Stimulated activated effector memory CD8-positive, alpha-beta T cell treated with anti-CD3 and anti-CD28 coated beads, Interleukin-12 subunit alpha, Interleukin-12 subunit beta, amount 100 ng/mL, for 72 hours (primary cell): ENCODE measurements at regions not wholly inside any gene's neighbourhood (a gene's known extent, or its start where the extent isn't known, plus 50 kb on each side); places are given as distances from the start of the nearest gene placed in this dataset.
"Not testable (repeated sequence)": the region's sequence is repeated elsewhere in the genome, so short reads cannot be mapped to it uniquely, and the experiment has no call there.

ENCODE experiments used
- ATAC-seq: fragments of 150-1000 bp; cut with Tn5 transposase; 2 replicates; pipeline ENCODE4 v1.10.0; 2021
- DNase-seq, 2 donors: peaks; one replicate each; pipeline ENCODE4 v3.0.0; 2021 to 2022; ENCODE audit warnings: low spot score in 2 of 2
- H3K27ac Mint-ChIP-seq: one replicate; pipeline ENCODE4 v1.8.0; 2022; ENCODE audit warnings: mild to moderate bottlenecking, mixed read lengths
- H3K36me3 Mint-ChIP-seq: one replicate; pipeline ENCODE4 v1.8.0; 2022; ENCODE audit warnings: mild to moderate bottlenecking, mixed read lengths
- H3K4me1 Mint-ChIP-seq: one replicate; pipeline ENCODE4 v1.8.0; 2022; ENCODE audit warnings: mixed read lengths
- H3K4me3 Mint-ChIP-seq: one replicate; pipeline ENCODE4 v1.8.0; 2022; ENCODE audit warnings: mild to moderate bottlenecking, mixed read lengths
- H3K9me3 Mint-ChIP-seq: one replicate; pipeline ENCODE4 v1.8.0; 2022; ENCODE audit warnings: mixed read lengths

- DNase-seq, result no peak
Observed at GRCh38 chr18:57941841-57942489, 102.1 kb upstream of the NEDD4L start.

GRCh38 chr18:57940166-57940660, 103.8 kb upstream of the NEDD4L start:
- DNase-seq, result no peak
- no peak overlapping the region for H3K4me3 Mint-ChIP-seq
- no peaks in the 10 kb centered on the region for H3K4me1 Mint-ChIP-seq
- H3K36me3 Mint-ChIP-seq, result no peaks in the 10 kb centered on the region
- H3K9me3 Mint-ChIP-seq, result no peaks in the 10 kb centered on the region
- ATAC-seq, result no peak
- H3K27ac Mint-ChIP-seq, result no peak overlapping the region

More at GRCh38 chr18:57941841-57942489, 102.1 kb upstream of the NEDD4L start:
- no peaks in the 10 kb centered on the region for H3K9me3 Mint-ChIP-seq
- H3K4me3 Mint-ChIP-seq, result no peak overlapping the region
- H3K27ac Mint-ChIP-seq, result no peak overlapping the region
- H3K4me1 Mint-ChIP-seq, result no peaks in the 10 kb centered on the region
- H3K36me3 Mint-ChIP-seq, result no peaks in the 10 kb centered on the region
- ATAC-seq, result no peak

GRCh38 chr18:57934375-57934774, 109.7 kb upstream of the NEDD4L start:
- H3K4me1 Mint-ChIP-seq, H3K9me3 Mint-ChIP-seq, H3K4me3 Mint-ChIP-seq, H3K36me3 Mint-ChIP-seq, ATAC-seq, DNase-seq, H3K27ac Mint-ChIP-seq: not testable (repeated sequence)

- no peak for ATAC-seq
Observed at GRCh38 chr18:57931038-57931437, 113.0 kb upstream of the NEDD4L start.

GRCh38 chr18:57930476-57930875, 113.5 kb upstream of the NEDD4L start:
- Mint-ChIP-seq H3K36me3 (no peaks in the 10 kb centered on the region), H3K4me3 (no peak overlapping the region)

More at GRCh38 chr18:57931038-57931437, 113.0 kb upstream of the NEDD4L start:
- no peaks in the 10 kb centered on the region for H3K36me3 Mint-ChIP-seq
- H3K9me3 Mint-ChIP-seq, result peaks cover 3% of the 10 kb centered on the region
- H3K4me1 Mint-ChIP-seq, result peaks cover 4% of the 10 kb centered on the region
- H3K27ac Mint-ChIP-seq, result no peak overlapping the region
- no peak overlapping the region for H3K4me3 Mint-ChIP-seq
- no peak for DNase-seq

GRCh38 chr18:57929922-57930321, 114.1 kb upstream of the NEDD4L start:
- no peak for DNase-seq
- H3K36me3 Mint-ChIP-seq, result no peaks in the 10 kb centered on the region
- H3K9me3 Mint-ChIP-seq, result peaks cover 3% of the 10 kb centered on the region
- no peak for ATAC-seq
- H3K4me1 Mint-ChIP-seq, result peaks cover 4% of the 10 kb centered on the region
- H3K4me3 Mint-ChIP-seq, result no peak overlapping the region
- no peak overlapping the region for H3K27ac Mint-ChIP-seq

More at GRCh38 chr18:57930476-57930875, 113.5 kb upstream of the NEDD4L start:
- peaks cover 4% of the 10 kb centered on the region for H3K4me1 Mint-ChIP-seq
- no peak for DNase-seq
- peaks cover 3% of the 10 kb centered on the region for H3K9me3 Mint-ChIP-seq
- no peak overlapping the region for H3K27ac Mint-ChIP-seq
- no peak for ATAC-seq

- Mint-ChIP-seq H3K9me3 (no peaks in the 10 kb centered on the region), H3K4me3 (no peak overlapping the region), H3K4me1 (peaks cover 4% of the 10 kb centered on the region), H3K36me3 (no peaks in the 10 kb centered on the region), H3K27ac (no peak overlapping the region)
- ATAC-seq (no peak), DNase-seq (no peak)
Observed at GRCh38 chr18:57928466-57928865, 115.6 kb upstream of the NEDD4L start.

- Mint-ChIP-seq H3K4me3 (no peak overlapping the region), H3K4me1 (peaks cover 4% of the 10 kb centered on the region), H3K36me3 (no peaks in the 10 kb centered on the region), H3K9me3 (no peaks in the 10 kb centered on the region), H3K27ac (no peak overlapping the region)
- ATAC-seq, result no peak
- no peak for DNase-seq
Observed at GRCh38 chr18:57927511-57927910, 116.5 kb upstream of the NEDD4L start.

- H3K36me3 Mint-ChIP-seq, result no peaks in the 10 kb centered on the region
- no peak for ATAC-seq
- H3K9me3 Mint-ChIP-seq, result no peaks in the 10 kb centered on the region
- H3K4me3 Mint-ChIP-seq, result no peak overlapping the region
- H3K27ac Mint-ChIP-seq, result no peak overlapping the region
- H3K4me1 Mint-ChIP-seq, result no peaks in the 10 kb centered on the region
- no peak for DNase-seq
Observed at GRCh38 chr18:57925706-57926105, 118.3 kb upstream of the NEDD4L start.

- Mint-ChIP-seq H3K4me3 (no peak overlapping the region), H3K36me3 (no peaks in the 10 kb centered on the region), H3K4me1 (no peaks in the 10 kb centered on the region), H3K27ac (no peak overlapping the region), H3K9me3 (no peaks in the 10 kb centered on the region)
- no peak for DNase-seq
- ATAC-seq, result no peak
Observed at GRCh38 chr18:57923611-57924010, 120.4 kb upstream of the NEDD4L start.

- Mint-ChIP-seq H3K36me3 (no peaks in the 10 kb centered on the region), H3K4me1 (no peaks in the 10 kb centered on the region), H3K4me3 (no peak overlapping the region), H3K9me3 (no peaks in the 10 kb centered on the region), H3K27ac (no peak overlapping the region)
- no peak for ATAC-seq
- no peak for DNase-seq
Observed at GRCh38 chr18:57922885-57923284, 119.8 kb upstream of the ATP8B1 start.

GRCh38 chr18:57921708-57922107, 118.6 kb upstream of the ATP8B1 start:
- no peak for DNase-seq
- ATAC-seq, result peak; percentile 62
- Mint-ChIP-seq H3K4me1 (no peaks in the 10 kb centered on the region), H3K4me3 (no peak overlapping the region), H3K36me3 (no peaks in the 10 kb centered on the region), H3K9me3 (no peaks in the 10 kb centered on the region), H3K27ac (no peak overlapping the region)

- H3K27ac Mint-ChIP-seq, result no peak overlapping the region
- H3K36me3 Mint-ChIP-seq, result no peaks in the 10 kb centered on the region
- H3K4me3 Mint-ChIP-seq, result no peak overlapping the region
- H3K4me1 Mint-ChIP-seq, result peaks cover 9% of the 10 kb centered on the region
- ATAC-seq (no peak), DNase-seq (no peak)
- H3K9me3 Mint-ChIP-seq, result no peaks in the 10 kb centered on the region
Observed at GRCh38 chr18:57920036-57920435, 116.9 kb upstream of the ATP8B1 start.

GRCh38 chr18:57918601-57919000, 115.5 kb upstream of the ATP8B1 start:
- Mint-ChIP-seq H3K36me3 (no peaks in the 10 kb centered on the region), H3K4me3 (no peak overlapping the region), H3K4me1 (peaks cover 9% of the 10 kb centered on the region), H3K27ac (no peak overlapping the region), H3K9me3 (no peaks in the 10 kb centered on the region)
- ATAC-seq (no peak), DNase-seq (no peak)

- Mint-ChIP-seq H3K4me3 (no peak overlapping the region), H3K36me3 (no peaks in the 10 kb centered on the region), H3K9me3 (no peaks in the 10 kb centered on the region), H3K4me1 (peaks cover 9% of the 10 kb centered on the region), H3K27ac (no peak overlapping the region)
- DNase-seq (no peak), ATAC-seq (no peak)
Observed at GRCh38 chr18:57916684-57917083, 113.6 kb upstream of the ATP8B1 start.

- ATAC-seq, result peak; percentile 40
- Mint-ChIP-seq H3K4me3 (no peak overlapping the region), H3K4me1 (peaks cover 9% of the 10 kb centered on the region), H3K27ac (no peak overlapping the region), H3K9me3 (no peaks in the 10 kb centered on the region), H3K36me3 (no peaks in the 10 kb centered on the region)
- no peak for DNase-seq
Observed at GRCh38 chr18:57915865-57916582, 112.9 kb upstream of the ATP8B1 start.
